ENCODE measurements at regions not wholly inside any gene's neighbourhood (a gene's known extent, or its start where the extent isn't known, plus 50 kb on each side); places are given as distances from the start of the nearest gene placed in this dataset.

GRCh38 chr1:57544345-57544744 lies 120.5 kb upstream of the DAB1 start:
- TF ChIP-seq CTCF (conservative IDR thresholded peaks at IDR 0.05), result no peak
- no peak for TF ChIP-seq EZH2 (IDR thresholded peaks at IDR 0.05; ENCODE audit: low read depth)

All from PC-9 (cell line).